Liver (tissue), 8 donors: ENCODE measurements at regions not wholly inside any gene's neighbourhood (a gene's known extent, or its start where the extent isn't known, plus 50 kb on each side); places are given as distances from the start of the nearest gene placed in this dataset.

Experiments used
- DNase-seq: peaks from one replicate; pipeline ENCODE4 v3.0.0-alpha.2; 2017; ENCODE audit warnings: low spot score
- H3K27ac ChIP-seq, 2 donors: one replicate each; pipeline ENCODE4 v1.7.0; 2013; ENCODE audit warnings: inconsistent platforms in 2 of 2, low read length in 2 of 2, control low read depth in 1 of 2, low read depth in 1 of 2, mild to moderate bottlenecking in 1 of 2
- H3K27me3 ChIP-seq, 4 donors: one replicate each; pipeline versions ENCODE4 v1.6.1 to v1.7.0; 2013; ENCODE audit warnings: low read length in 3 of 4, inconsistent platforms in 1 of 4, mild to moderate bottlenecking in 1 of 4, moderate library complexity in 1 of 4; ENCODE audit not compliant: control insufficient read depth in 4 of 4, insufficient read depth in 4 of 4
- H3K36me3 ChIP-seq, 4 donors: one replicate each; pipeline versions ENCODE4 v1.6.1 to v1.7.0; 2013; ENCODE audit warnings: low read length in 3 of 4, mild to moderate bottlenecking in 3 of 4, low read depth in 1 of 4, moderate library complexity in 1 of 4; ENCODE audit not compliant: control insufficient read depth in 4 of 4, insufficient read depth in 3 of 4
- H3K4me1 ChIP-seq, 4 donors: one replicate each; pipeline versions ENCODE4 v1.6.1 to v1.7.0; 2013; ENCODE audit warnings: low read length in 3 of 4, mild to moderate bottlenecking in 3 of 4, moderate library complexity in 1 of 4; ENCODE audit not compliant: control insufficient read depth in 4 of 4, insufficient read depth in 4 of 4
- H3K4me3 ChIP-seq, 3 donors: one replicate each; pipeline versions ENCODE4 v1.6.1 to v1.7.0; 2013; ENCODE audit warnings: low read length in 3 of 3, control low read depth in 1 of 3, low read depth in 1 of 3, mild to moderate bottlenecking in 1 of 3
- H3K9ac ChIP-seq, 2 donors: one replicate each; pipeline ENCODE4 v1.7.0; 2013; ENCODE audit warnings: low read length in 2 of 2, mild to moderate bottlenecking in 2 of 2, moderate library complexity in 2 of 2, control low read depth in 1 of 2, low read depth in 1 of 2
- H3K9me3 ChIP-seq, 4 donors: one replicate each; pipeline versions ENCODE4 v1.6.1 to v1.7.0; 2013; ENCODE audit warnings: low read length in 3 of 4; ENCODE audit not compliant: control insufficient read depth in 4 of 4
- ATF3 ChIP-seq: IDR thresholded peaks from 2 replicates; pipeline ENCODE4 v1.6.1; 2016; ENCODE audit warnings: antibody characterized with exemption
- CTCF ChIP-seq: fragments of 150-350 bp; IDR thresholded peaks from 2 replicates; pipeline ENCODE4 v1.5.1; 2017; ENCODE audit warnings: improper control_type of control experiment, low read depth, low read length; ENCODE audit not compliant: missing input control
- EGR1 ChIP-seq, 2 donors: IDR thresholded peaks; 2 replicates each; pipeline ENCODE4 v1.6.1; 2016 to 2018; ENCODE audit warnings: antibody characterized with exemption in 2 of 2, low read depth in 2 of 2
- FOXA1 ChIP-seq: IDR thresholded peaks from 2 replicates; pipeline ENCODE4 v1.6.1; 2016; ENCODE audit warnings: antibody characterized with exemption
- FOXA2 ChIP-seq: IDR thresholded peaks from 2 replicates; pipeline ENCODE4 v1.6.1; 2016; ENCODE audit warnings: antibody characterized with exemption
- GABPA ChIP-seq, 2 donors: IDR thresholded peaks in 1 of 2; conservative IDR thresholded peaks in 1 of 2; 2 replicates each; pipeline ENCODE4 v1.6.1; 2016; ENCODE audit warnings: antibody characterized with exemption in 2 of 2, mild to moderate bottlenecking in 1 of 2, moderate library complexity in 1 of 2
- HNF4A ChIP-seq, 2 donors: conservative IDR thresholded peaks; 2 replicates each; pipeline ENCODE4 v1.6.1; 2016; ENCODE audit warnings: antibody characterized with exemption in 2 of 2, mild to moderate bottlenecking in 2 of 2
- HNF4G ChIP-seq: IDR thresholded peaks from 2 replicates; pipeline ENCODE4 v1.6.1; 2016; ENCODE audit warnings: antibody characterized with exemption
- JUND ChIP-seq, 2 donors: IDR thresholded peaks; 2 replicates each; pipeline ENCODE4 v1.6.1; 2016; ENCODE audit warnings: antibody characterized with exemption in 2 of 2
- MAX ChIP-seq: IDR thresholded peaks from 2 replicates; pipeline ENCODE4 v1.6.1; 2016; ENCODE audit warnings: antibody characterized with exemption
- NR2F2 ChIP-seq: IDR thresholded peaks from 2 replicates; pipeline ENCODE4 v1.6.1; 2016; ENCODE audit warnings: antibody characterized with exemption
- RAD21 ChIP-seq, 2 donors: IDR thresholded peaks; 2 replicates each; pipeline ENCODE4 v1.6.1; 2016; ENCODE audit warnings: antibody characterized with exemption in 2 of 2, mild to moderate bottlenecking in 2 of 2
- RXRA ChIP-seq, 2 donors: IDR thresholded peaks; 2 replicates each; pipeline ENCODE4 v1.6.1; 2017 to 2018; ENCODE audit warnings: antibody characterized with exemption in 2 of 2, mild to moderate bottlenecking in 1 of 2
- SP1 ChIP-seq: IDR thresholded peaks from 2 replicates; pipeline ENCODE4 v1.6.1; 2018; ENCODE audit warnings: antibody characterized with exemption, mild to moderate bottlenecking
- TAF1 ChIP-seq: conservative IDR thresholded peaks from 2 replicates; pipeline ENCODE4 v1.6.1; 2016; ENCODE audit warnings: antibody characterized with exemption, mild to moderate bottlenecking
- YY1 ChIP-seq: IDR thresholded peaks from 2 replicates; pipeline ENCODE4 v1.6.1; 2016; ENCODE audit warnings: antibody characterized with exemption, mild to moderate bottlenecking
- WGBS: extraction: QIAGEN DNeasy Blood & Tissue Kit; methylation state at CpG from one replicate; pipeline ENCODE4 v1.1.7; 2013; 5-methylcytosine and 5-hydroxymethylcytosine counted together
- TF ChIP-seq, protein P1 (sequence below): IDR thresholded peaks from 2 replicates; pipeline ENCODE4 v1.6.1; 2016; ENCODE audit warnings: antibody characterized with exemption
- donor health status: healthy.
- donor health status: healthy.
- donor health status: healthy.
- donor health status: healthy.
- donor health status: healthy.

DNA sequence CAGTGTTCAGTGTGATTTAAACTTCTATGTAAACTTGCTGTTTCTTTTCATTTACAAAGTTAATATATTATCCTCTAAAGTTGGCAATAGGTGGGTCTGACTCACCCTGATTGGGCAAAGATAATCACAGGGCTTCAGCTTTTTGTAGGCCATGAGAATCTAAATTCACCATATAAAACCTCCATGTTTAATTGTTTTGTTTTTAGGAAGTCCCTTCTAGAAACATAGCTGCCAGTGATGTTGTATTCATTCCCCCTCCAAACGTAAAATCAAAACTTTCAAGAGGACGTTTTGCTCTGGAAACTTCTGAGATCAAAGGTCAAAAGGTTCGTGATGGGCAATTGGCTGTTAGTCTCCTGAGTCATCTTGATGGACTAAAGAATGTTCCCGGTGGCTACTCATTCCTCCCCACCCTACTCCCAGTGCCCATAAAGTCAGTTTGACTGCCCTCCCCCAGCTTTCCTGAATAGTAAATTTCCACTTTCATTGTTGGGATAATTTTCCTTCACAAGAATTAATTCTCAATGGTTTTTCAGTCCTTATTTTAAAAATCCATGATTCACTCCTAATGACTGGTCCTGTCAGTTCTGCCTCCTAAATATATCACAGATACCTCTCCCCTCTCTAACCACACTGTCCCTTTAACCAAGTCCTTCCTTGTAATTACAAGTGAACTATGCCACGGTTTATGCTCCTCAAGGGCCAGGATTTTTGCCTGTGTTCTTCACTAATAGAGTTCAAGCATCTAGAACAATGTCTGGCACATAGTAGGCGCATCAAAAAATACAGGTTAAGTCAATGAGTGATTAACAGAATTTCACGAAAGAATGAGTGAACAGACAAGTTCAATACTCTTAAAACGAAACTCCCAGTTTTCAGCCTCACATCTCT is 164.4 kb upstream of the VRK2 start:
- Histone ChIP-seq H3K9me3 (no peaks in the 10 kb centered on the region), H3K9ac (no peak overlapping the region), H3K4me3 (no peak overlapping the region), H3K27ac (no peak overlapping the region), H3K36me3 (no peaks in the 10 kb centered on the region), H3K27me3 (no peaks in the 10 kb centered on the region), H3K4me1 (no peaks in the 10 kb centered on the region)
- TF ChIP-seq HNF4A (conservative IDR thresholded peaks at IDR 0.05) (no peak), GABPA (IDR thresholded peaks at IDR 0.05 in 1 of 2, conservative IDR thresholded peaks at IDR 0.05 in 1 of 2) (no peak), EGR1 (IDR thresholded peaks at IDR 0.05; ENCODE audit: low read depth in 2 of 2) (no peak), FOXA1 (no peak), RAD21 (IDR thresholded peaks at IDR 0.05) (no peak), MAX (no peak)
- TF ChIP-seq, protein P1, sequence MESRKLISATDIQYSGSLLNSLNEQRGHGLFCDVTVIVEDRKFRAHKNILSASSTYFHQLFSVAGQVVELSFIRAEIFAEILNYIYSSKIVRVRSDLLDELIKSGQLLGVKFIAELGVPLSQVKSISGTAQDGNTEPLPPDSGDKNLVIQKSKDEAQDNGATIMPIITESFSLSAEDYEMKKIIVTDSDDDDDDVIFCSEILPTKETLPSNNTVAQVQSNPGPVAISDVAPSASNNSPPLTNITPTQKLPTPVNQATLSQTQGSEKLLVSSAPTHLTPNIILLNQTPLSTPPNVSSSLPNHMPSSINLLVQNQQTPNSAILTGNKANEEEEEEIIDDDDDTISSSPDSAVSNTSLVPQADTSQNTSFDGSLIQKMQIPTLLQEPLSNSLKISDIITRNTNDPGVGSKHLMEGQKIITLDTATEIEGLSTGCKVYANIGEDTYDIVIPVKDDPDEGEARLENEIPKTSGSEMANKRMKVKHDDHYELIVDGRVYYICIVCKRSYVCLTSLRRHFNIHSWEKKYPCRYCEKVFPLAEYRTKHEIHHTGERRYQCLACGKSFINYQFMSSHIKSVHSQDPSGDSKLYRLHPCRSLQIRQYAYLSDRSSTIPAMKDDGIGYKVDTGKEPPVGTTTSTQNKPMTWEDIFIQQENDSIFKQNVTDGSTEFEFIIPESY = no peak
- no peak for DNase-seq
- 67% methylated on average over 8 of the region's 8 CpGs for WGBS

DNA sequence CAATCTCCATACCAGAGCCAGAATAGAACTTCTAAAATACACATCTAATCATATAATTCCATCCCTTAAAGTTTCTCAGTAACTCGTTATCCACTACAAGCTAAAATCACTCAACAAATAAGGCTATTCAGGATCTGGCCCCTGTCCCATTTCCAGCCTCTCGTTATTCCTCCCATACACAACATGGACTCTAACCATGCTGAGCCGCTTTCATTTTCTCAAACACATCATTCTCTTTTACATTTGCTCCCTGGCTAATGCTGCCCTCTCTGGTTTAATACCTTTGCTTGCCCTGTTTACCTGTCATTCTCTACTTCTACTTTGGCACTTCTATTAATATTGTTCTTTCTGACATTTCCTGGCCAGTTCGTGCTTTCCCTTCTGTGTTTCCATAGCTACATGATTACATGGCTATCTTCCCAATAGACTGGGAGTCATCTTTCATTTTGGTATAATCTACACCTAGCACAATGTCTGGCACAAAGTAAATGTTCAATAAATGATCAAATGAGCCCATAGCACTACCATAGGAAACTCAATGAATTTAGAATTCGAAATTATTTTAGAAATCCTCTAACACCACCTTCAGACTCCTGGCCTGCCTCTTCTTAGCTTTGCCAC is 163.6 kb upstream of the VRK2 start:
- no peak for DNase-seq
- no peaks in the 10 kb centered on the region for H3K4me1 ChIP-seq
- no peaks in the 10 kb centered on the region for H3K36me3 ChIP-seq
- no peak for TF ChIP-seq RAD21 (IDR thresholded peaks at IDR 0.05)
- TF ChIP-seq FOXA2 = peak; percentile 9
- H3K27me3 ChIP-seq = no peaks in the 10 kb centered on the region
- no peaks in the 10 kb centered on the region for H3K9me3 ChIP-seq
- WGBS = 79% methylated on average over 5 of the region's 5 CpGs
- H3K9ac ChIP-seq = no peak overlapping the region
- no peak overlapping the region for H3K27ac ChIP-seq
- no peak overlapping the region for H3K4me3 ChIP-seq

DNA sequence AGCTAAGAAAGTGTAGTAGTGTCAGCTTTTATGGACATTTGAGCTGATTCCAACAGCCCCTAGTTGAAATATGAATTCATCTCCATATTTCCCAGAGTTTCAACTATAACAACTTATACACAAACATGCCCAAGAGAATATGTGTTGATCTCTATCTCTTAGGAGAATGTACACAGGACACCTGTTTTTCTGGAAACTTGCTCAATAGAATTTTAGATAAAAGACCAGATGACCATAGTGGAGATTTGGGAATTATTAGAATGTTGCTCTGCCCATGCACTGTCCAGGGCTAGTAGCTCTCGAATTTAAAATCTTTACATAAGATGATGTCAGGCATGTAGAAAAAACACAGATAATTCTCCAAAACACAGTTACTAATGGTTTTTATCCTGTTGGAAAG is 162.3 kb upstream of the VRK2 start:
- no peaks in the 10 kb centered on the region for H3K4me1 ChIP-seq
- H3K36me3 ChIP-seq = no peaks in the 10 kb centered on the region
- WGBS = 87% methylated on average over 1 of the region's 1 CpG
- TF ChIP-seq HNF4G (no peak), ATF3 (no peak), YY1 (no peak), HNF4A (conservative IDR thresholded peaks at IDR 0.05) (no peak), SP1 (no peak), RXRA (IDR thresholded peaks at IDR 0.05) (no peak), CTCF (no peak), TAF1 (no peak), MAX (no peak), JUND (IDR thresholded peaks at IDR 0.05) (no peak), RAD21 (IDR thresholded peaks at IDR 0.05) (no peak), GABPA (IDR thresholded peaks at IDR 0.05 in 1 of 2, conservative IDR thresholded peaks at IDR 0.05 in 1 of 2) (no peak), FOXA2 (no peak), NR2F2 (no peak), FOXA1 (no peak), EGR1 (IDR thresholded peaks at IDR 0.05; ENCODE audit: low read depth in 2 of 2) (no peak)
- TF ChIP-seq, protein P1 = no peak

More for the DNA sequence above, 162.3 kb upstream of the VRK2 start:
- Histone ChIP-seq H3K27me3 (no peaks in the 10 kb centered on the region), H3K9me3 (no peaks in the 10 kb centered on the region), H3K9ac (no peak overlapping the region), H3K27ac (no peak overlapping the region), H3K4me3 (no peak overlapping the region)
- no peak for DNase-seq
